IMR-90 (cell line): ENCODE measurements at regions not wholly inside any gene's neighbourhood (a gene's known extent, or its start where the extent isn't known, plus 50 kb on each side); places are given as distances from the start of the nearest gene placed in this dataset.

Source experiments
- ATAC-seq: fragments of 200-7000 bp; cut with Tn5 transposase; 2 replicates; pipeline ENCODE4 v1.9.1; 2020; ENCODE audit warnings: low read depth, mild to moderate bottlenecking, moderate library complexity
- BruUV-seq: library from RNA; stranded (reverse); fragments of 400-500 nt; replicated peaks from 2 replicates; lab custom pipeline; 2021; lab: Mats Ljungman, UMichigan
- CTCF ChIA-PET: fragments of 300-600 bp; formaldehyde crosslinking; extraction: SDS; loops from one replicate; lab custom pipeline; 2021; ENCODE audit warnings: antibody characterized with exemption; lab: Yijun Ruan, JAX
- POLR2A ChIA-PET: fragments of 300-600 bp; sonication (Branson Sonifier 250); formaldehyde crosslinking; loops from one replicate; lab custom pipeline; 2022; ENCODE audit warnings: antibody characterized with exemption; ENCODE audit not compliant: unreplicated experiment; lab: Charles Lee
- DNase-seq: peaks from one replicate; pipeline ENCODE4 v3.0.0; 2013
- H2AFZ ChIP-seq: replicated peaks from 2 replicates; pipeline ENCODE3; 2013; ENCODE audit warnings: low read length, mild to moderate bottlenecking; ENCODE audit not compliant: poor library complexity
- H2AK5ac ChIP-seq: 2 replicates; pipeline ENCODE4 v1.6.1; 2013; ENCODE audit warnings: low read depth, low read length, inconsistent platforms
- H2AK9ac ChIP-seq: replicated peaks from 2 replicates; pipeline ENCODE3; 2013; ENCODE audit warnings: mild to moderate bottlenecking, low read depth, low read length, moderate library complexity; ENCODE audit not compliant: poor library complexity
- H2BK120ac ChIP-seq: 2 replicates; pipeline ENCODE4 v1.6.1; 2013; ENCODE audit warnings: low read depth, low read length, inconsistent platforms
- H2BK15ac ChIP-seq: 3 replicates; pipeline ENCODE4 v1.6.1; 2013; ENCODE audit warnings: low read depth, low read length, inconsistent platforms
- H2BK20ac ChIP-seq: 2 replicates; pipeline ENCODE4 v1.6.1; 2013; ENCODE audit warnings: low read depth, mild to moderate bottlenecking, inconsistent platforms, low read length, moderate library complexity
- H2BK5ac ChIP-seq: 2 replicates; pipeline ENCODE4 v1.6.1; 2013; ENCODE audit warnings: mild to moderate bottlenecking, low read depth, low read length, inconsistent platforms; ENCODE audit not compliant: poor library complexity, severe bottlenecking
- H3K14ac ChIP-seq: replicated peaks from 2 replicates; pipeline ENCODE4 v1.6.1; 2013; ENCODE audit warnings: low read depth, low read length, inconsistent platforms
- H3K18ac ChIP-seq: 2 replicates; pipeline ENCODE4 v1.6.1; 2013; ENCODE audit warnings: low read depth, low read length, control low read depth
- H3K23ac ChIP-seq: 2 replicates; pipeline ENCODE4 v1.6.1; 2013; ENCODE audit warnings: low read depth, low read length, inconsistent platforms
- H3K27ac ChIP-seq: 2 replicates; pipeline ENCODE4 v1.5.1; 2013; ENCODE audit warnings: mild to moderate bottlenecking, control low read depth, low read length; ENCODE audit not compliant: insufficient read depth
- H3K27me3 ChIP-seq: 2 replicates; pipeline ENCODE4 v1.6.1; 2013; ENCODE audit warnings: low read length; ENCODE audit not compliant: control insufficient read depth, insufficient read depth
- H3K36me3 ChIP-seq: 2 replicates; pipeline ENCODE4 v1.6.1; 2013; ENCODE audit warnings: low read length, mixed read lengths; ENCODE audit not compliant: control insufficient read depth, insufficient read depth
- H3K4ac ChIP-seq: 2 replicates; pipeline ENCODE4 v1.6.1; 2013; ENCODE audit warnings: low read depth, low read length, inconsistent platforms
- H3K4me1 ChIP-seq: 2 replicates; pipeline ENCODE4 v1.6.1; 2013; ENCODE audit warnings: low read length, mixed read lengths; ENCODE audit not compliant: control insufficient read depth, insufficient read depth
- H3K4me2 ChIP-seq: 2 replicates; pipeline ENCODE4 v1.6.1; 2013; ENCODE audit warnings: low read depth, mild to moderate bottlenecking, control low read depth, low read length, moderate library complexity
- H3K4me3 ChIP-seq: 2 replicates; pipeline ENCODE4 v1.5.1; 2013; ENCODE audit warnings: low read depth, mild to moderate bottlenecking, control low read depth, low read length, moderate library complexity; ENCODE audit not compliant: insufficient read depth
- H3K56ac ChIP-seq: 2 replicates; pipeline ENCODE4 v1.6.1; 2013; ENCODE audit warnings: low read length, inconsistent platforms; ENCODE audit not compliant: insufficient read depth; ENCODE audit errors: extremely low read depth
- H3K79me1 ChIP-seq, 2 experiments: 2 replicates each; pipeline ENCODE4 v1.6.1; 2013; ENCODE audit warnings: low read length in 2 of 2, inconsistent platforms in 1 of 2, low read depth in 1 of 2
- H3K9ac ChIP-seq: 2 replicates; pipeline ENCODE4 v1.6.1; 2013; ENCODE audit warnings: low read depth, low read length, control low read depth
- H3K9me1 ChIP-seq: 2 replicates; pipeline ENCODE4 v1.6.1; 2013; ENCODE audit warnings: low read length, inconsistent platforms; ENCODE audit not compliant: insufficient read depth
- H3K9me3 ChIP-seq: 2 replicates; pipeline ENCODE4 v1.6.1; 2013; ENCODE audit warnings: low read length; ENCODE audit not compliant: control insufficient read depth, insufficient read depth
- H4K20me1 ChIP-seq: 2 replicates; pipeline ENCODE4 v1.6.1; 2013; ENCODE audit warnings: low read length, inconsistent platforms; ENCODE audit not compliant: insufficient read depth
- H4K5ac ChIP-seq: 2 replicates; pipeline ENCODE4 v1.6.1; 2013; ENCODE audit warnings: mild to moderate bottlenecking, low read depth, low read length, control low read depth
- H4K8ac ChIP-seq, 2 experiments: 2 replicates each; pipeline ENCODE4 v1.6.1; 2013; ENCODE audit warnings: low read depth in 2 of 2, low read length in 2 of 2, control low read depth in 1 of 2, inconsistent platforms in 1 of 2
- H4K91ac ChIP-seq: 2 replicates; pipeline ENCODE4 v1.6.1; 2013; ENCODE audit warnings: low read depth, low read length, inconsistent platforms; ENCODE audit not compliant: insufficient read depth
- BHLHE40 ChIP-seq: fragments of 150-350 bp; IDR thresholded peaks from 2 replicates; pipeline ENCODE4 v1.6.1; 2016; ENCODE audit warnings: mild to moderate bottlenecking, low read depth, low read length
- POLR2A ChIP-seq: IDR thresholded peaks from 2 replicates; pipeline ENCODE4 v1.6.1; 2012; ENCODE audit warnings: mild to moderate bottlenecking, low read depth, low read length
- WGBS, 2 experiments: methylation state at CpG; one replicate each; pipeline versions ENCODE4 v1.1.5 to v1.1.7; 2013; ENCODE audit warnings: missing lambda C conversion rate in 2 of 2; ENCODE audit not compliant: insufficient read length in 1 of 2; ENCODE audit errors: extremely low coverage in 2 of 2; 5-methylcytosine and 5-hydroxymethylcytosine counted together
- dilution Hi-C: fragments of 300-500 bp; cut with HindIII; formaldehyde crosslinking; loops from one replicate; pipeline ENCODE4 v1.14.3; 2018; ENCODE audit warnings: low sequenced_read_pairs; ENCODE audit not compliant: unreplicated experiment
- in situ Hi-C: fragments of 300-500 bp; cut with MboI; formaldehyde crosslinking; loops from 3 replicates; pipeline ENCODE4 v1.14.3; 2019; ENCODE audit warnings: low sequenced_read_pairs, inconsistent platforms, mixed read lengths
- intact Hi-C: fragments of 100-400 bp; cut with micrococcal nuclease; formaldehyde crosslinking; loops from 2 replicates; pipeline ENCODE4 v1.10.0; 2022

DNA sequence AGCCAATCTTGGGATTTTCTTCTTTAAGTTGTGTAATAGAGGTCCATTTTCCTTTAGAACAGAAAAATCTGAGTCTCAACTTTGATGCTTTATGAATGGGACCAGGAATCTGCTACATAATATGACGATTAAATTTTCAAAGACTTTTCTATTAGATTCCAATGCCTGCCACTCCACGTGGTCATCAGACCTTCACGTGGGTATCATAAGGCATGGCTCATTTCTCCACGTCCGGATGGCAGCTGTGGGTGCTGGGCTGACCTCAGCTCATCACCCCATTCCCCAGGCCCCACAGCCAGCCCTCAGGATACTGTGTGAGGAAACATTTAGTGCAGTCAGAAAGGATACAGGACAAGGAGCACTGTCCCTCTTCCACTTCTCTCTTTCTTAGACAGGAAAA lies 159.7 kb downstream of the SEMA6D start:
- Histone ChIP-seq H3K18ac (no peak overlapping the region), H3K23ac (no peak overlapping the region), H3K56ac (no peak overlapping the region), H3K4me2 (no peak overlapping the region), H2AFZ (no peak overlapping the region), H3K4ac (no peak overlapping the region), H3K27me3 (no peaks in the 10 kb centered on the region; the same call in none of the 2 replicates), H2BK15ac (no peak overlapping the region), H2AK9ac (no peak overlapping the region), H3K14ac (no peak overlapping the region), H3K9me3 (no peaks in the 10 kb centered on the region), H4K5ac (no peak overlapping the region), H3K4me1 (no peaks in the 10 kb centered on the region), H4K91ac (no peak overlapping the region), H2AK5ac (no peak overlapping the region), H3K4me3 (no peak overlapping the region), H3K9ac (no peak overlapping the region), H3K79me1 (no peaks in the 10 kb centered on the region), H2BK120ac (no peak overlapping the region), H3K27ac (no peak overlapping the region), H3K36me3 (no peaks in the 10 kb centered on the region), H2BK20ac (no peak overlapping the region), H2BK5ac (no peak overlapping the region), H3K9me1 (no peaks in the 10 kb centered on the region), H4K20me1 (no peaks in the 10 kb centered on the region), H4K8ac (no peak overlapping the region)
- no peak for DNase-seq
- CTCF ChIA-PET: no interaction called here
- intact Hi-C loops: no loop called here
- dilution Hi-C loops: no loop called here
- TF ChIP-seq POLR2A: no peak
- no peak for TF ChIP-seq BHLHE40
- no CpG with 5 or more reads among the region's 5 CpGs for WGBS, 2 experiments
- no TSS peak for BruUV-seq
- in situ Hi-C loops: no loop called here
- ATAC-seq: no peak
- POLR2A ChIA-PET: no interaction called here
